SK-N-SH (cell line): ENCODE measurements at regions not wholly inside any gene's neighbourhood (a gene's known extent, or its start where the extent isn't known, plus 50 kb on each side); places are given as distances from the start of the nearest gene placed in this dataset.

ENCODE experiments used
- CTCF ChIA-PET: fragments of 300-600, 350-600 bp; formaldehyde crosslinking; extraction: SDS; loops from one replicate; lab custom pipeline; 2021; lab: Yijun Ruan, JAX
- POLR2A ChIA-PET: fragments of 350-600 bp; sonication (Branson Sonifier 250); formaldehyde crosslinking; extraction: SDS; loops from one replicate; lab custom pipeline; 2020; ENCODE audit warnings: antibody characterized with exemption, inconsistent platforms; lab: Yijun Ruan, JAX
- DNase-seq: peaks from one replicate; pipeline ENCODE4 v3.0.0; 2012
- H2AFZ ChIP-seq: fragments of 200-600 bp; sonication (generic); 2 replicates; pipeline ENCODE4 v1.8.1; 2016; ENCODE audit warnings: antibody characterized with exemption, mild to moderate bottlenecking, low read depth
- H3F3A ChIP-seq: fragments of 200-600 bp; sonication (generic); replicated peaks from 2 replicates; pipeline ENCODE3; 2016; ENCODE audit warnings: antibody characterized with exemption, mild to moderate bottlenecking; ENCODE audit not compliant: insufficient read depth
- H3K27ac ChIP-seq, 2 experiments: fragments of 200-500 bp in 1 of 2; fragments of 200-600 bp in 1 of 2; sonication (Bioruptor generic) in 1 of 2; sonication (generic), shearing (Covaris generic) in 1 of 2; 2 replicates each; pipeline versions ENCODE4 v1.5.1 to v1.6.1; 2014 to 2016; ENCODE audit warnings: low read depth in 2 of 2, inconsistent platforms in 1 of 2, low read length in 1 of 2, mild to moderate bottlenecking in 1 of 2, mixed read lengths in 1 of 2
- H3K27me3 ChIP-seq: fragments of 200-600 bp; sonication (generic), shearing (Covaris generic); 2 replicates; pipeline ENCODE4 v1.6.1; 2016; ENCODE audit warnings: mixed run types; ENCODE audit not compliant: insufficient read depth
- H3K36me3 ChIP-seq, 2 experiments: fragments of 200-500 bp in 1 of 2; fragments of 200-600 bp in 1 of 2; sonication (Bioruptor generic) in 1 of 2; sonication (generic) in 1 of 2; replicated peaks in 1 of 2; 2 replicates each; pipeline versions ENCODE3 to v1.5.1; 2014 to 2016; ENCODE audit warnings: low read length in 1 of 2, mild to moderate bottlenecking in 1 of 2; ENCODE audit not compliant: insufficient read depth in 2 of 2, control insufficient read depth in 1 of 2
- H3K4me1 ChIP-seq, 2 experiments: fragments of 200-500 bp in 1 of 2; fragments of 200-600 bp in 1 of 2; sonication (Bioruptor generic) in 1 of 2; sonication (generic), shearing (Covaris generic) in 1 of 2; 2 replicates each; pipeline versions ENCODE4 v1.5.1 to v1.6.1; 2014 to 2016; ENCODE audit warnings: low read depth in 1 of 2, low read length in 1 of 2, mixed run types in 1 of 2; ENCODE audit not compliant: insufficient read depth in 2 of 2, control insufficient read depth in 1 of 2
- H3K4me2 ChIP-seq: fragments of 200-600 bp; sonication (generic), shearing (Covaris generic); 2 replicates; pipeline ENCODE4 v1.6.1; 2017; ENCODE audit warnings: mixed run types
- H3K4me3 ChIP-seq, 2 experiments: fragments of 200-500 bp in 1 of 2; fragments of 200-600 bp in 1 of 2; sonication (Bioruptor generic) in 1 of 2; sonication (generic), shearing (Covaris generic) in 1 of 2; 2 replicates each; pipeline versions ENCODE4 v1.5.1 to v1.8.1; 2014 to 2016; ENCODE audit warnings: low read depth in 2 of 2, inconsistent platforms in 1 of 2, low read length in 1 of 2, mild to moderate bottlenecking in 1 of 2, mixed read lengths in 1 of 2, moderate library complexity in 1 of 2
- H3K79me2 ChIP-seq: fragments of 200-600 bp; sonication (generic); 2 replicates; pipeline ENCODE4 v1.8.1; 2017; ENCODE audit warnings: mild to moderate bottlenecking; ENCODE audit not compliant: insufficient read depth
- H3K9ac ChIP-seq: fragments of 200-600 bp; sonication (generic); 2 replicates; pipeline ENCODE4 v1.6.1; 2017; ENCODE audit warnings: mixed run types
- H3K9me2 ChIP-seq: fragments of 200-600 bp; sonication (generic); 2 replicates; pipeline ENCODE4 v1.6.1; 2017; ENCODE audit warnings: mixed run types
- H3K9me3 ChIP-seq: fragments of 200-600 bp; sonication (generic); 2 replicates; pipeline ENCODE4 v1.6.1; 2017; ENCODE audit warnings: mixed run types, mild to moderate bottlenecking, moderate library complexity
- H4K20me1 ChIP-seq: fragments of 200-600 bp; sonication (generic); 2 replicates; pipeline ENCODE4 v1.6.1; 2017; ENCODE audit warnings: mild to moderate bottlenecking, mixed run types; ENCODE audit not compliant: insufficient read depth
- CHD2 ChIP-seq: fragments of 150-350 bp; IDR thresholded peaks from 2 replicates; pipeline ENCODE4 v1.6.1; 2018; ENCODE audit warnings: low read length; ENCODE audit not compliant: partially characterized antibody
- EP300 ChIP-seq, 2 experiments: IDR thresholded peaks; 2 replicates each; pipeline versions ENCODE4 v1.4.0 to v1.6.1; 2012; ENCODE audit warnings: borderline replicate concordance in 1 of 2, low read depth in 1 of 2, low read length in 1 of 2
- EZH2phosphoT487 ChIP-seq: fragments of 200-600 bp; sonication (generic); IDR thresholded peaks from 2 replicates; pipeline ENCODE4 v1.6.1; 2017; ENCODE audit warnings: low read depth, mixed run types, mild to moderate bottlenecking, antibody characterized with exemption, moderate library complexity, borderline replicate concordance
- FOSL2 ChIP-seq: IDR thresholded peaks from 2 replicates; pipeline ENCODE4 v1.4.0; 2012; ENCODE audit warnings: low read depth, mild to moderate bottlenecking, moderate library complexity, borderline replicate concordance
- FOXM1 ChIP-seq: IDR thresholded peaks from 2 replicates; pipeline ENCODE4 v1.4.0; 2012; ENCODE audit warnings: low read depth, mild to moderate bottlenecking
- GABPA ChIP-seq: IDR thresholded peaks from 2 replicates; pipeline ENCODE4 v1.4.0; 2012; ENCODE audit warnings: low read depth, mild to moderate bottlenecking
- GATA2 ChIP-seq: sonication (generic); formaldehyde crosslinking; IDR thresholded peaks from 2 replicates; pipeline ENCODE4 v1.5.0; 2020; ENCODE audit warnings: mild to moderate bottlenecking, missing genetic modification reagents
- MEF2A ChIP-seq: IDR thresholded peaks from 2 replicates; pipeline ENCODE4 v1.4.0; 2012; ENCODE audit warnings: low read depth, borderline replicate concordance
- MXI1 ChIP-seq: IDR thresholded peaks from 2 replicates; pipeline ENCODE4 v1.6.1; 2012; ENCODE audit warnings: mild to moderate bottlenecking, low read depth, low read length, improper control_type of control experiment
- RAD21 ChIP-seq: IDR thresholded peaks from 2 replicates; pipeline ENCODE4 v1.6.1; 2012; ENCODE audit warnings: mild to moderate bottlenecking, low read length
- RCOR1 ChIP-seq: fragments of 150-350 bp; IDR thresholded peaks from 2 replicates; pipeline ENCODE4 v1.6.1; 2017; ENCODE audit warnings: antibody characterized with exemption, low read length
- RXRA ChIP-seq: IDR thresholded peaks from 2 replicates; pipeline ENCODE4 v1.4.0; 2012; ENCODE audit warnings: low read depth, mild to moderate bottlenecking, borderline replicate concordance
- TAF1 ChIP-seq: IDR thresholded peaks from 2 replicates; pipeline ENCODE4 v1.6.1; 2012; ENCODE audit warnings: low read depth, mild to moderate bottlenecking, low read length, moderate library complexity, borderline replicate concordance
- TCF12 ChIP-seq: IDR thresholded peaks from 2 replicates; pipeline ENCODE4 v1.4.0; 2012
- USF1 ChIP-seq: IDR thresholded peaks from 2 replicates; pipeline ENCODE4 v1.4.0; 2012; ENCODE audit warnings: low read depth, borderline replicate concordance
- ZBTB33 ChIP-seq: IDR thresholded peaks from 2 replicates; pipeline ENCODE4 v1.4.0; 2012; ENCODE audit warnings: low read depth, borderline replicate concordance
- WGBS: methylation state at CpG from one replicate; pipeline ENCODE4 v1.1.6; 2017; ENCODE audit warnings: low lambda C conversion rate; 5-methylcytosine and 5-hydroxymethylcytosine counted together

GRCh38 chr10:123577921-123578461, 88.2 kb upstream of the GPR26 start (continued):
- TF ChIP-seq TAF1 (no peak), USF1 (no peak), GATA2 (CRISPR knock-in tag) (no peak), MXI1 (no peak), RAD21 (no peak)

- H3F3A ChIP-seq: no peaks in the 10 kb centered on the region
- DNase-seq: no peak
- TF ChIP-seq TAF1: no peak
- TF ChIP-seq USF1: no peak
- no peak for TF ChIP-seq RCOR1
- TF ChIP-seq FOSL2: no peak
- TF ChIP-seq RXRA: no peak
- TF ChIP-seq EP300 (IDR thresholded peaks at IDR 0.05; ENCODE audit: borderline replicate concordance in 1 of 2, low read depth in 1 of 2, low read length in 1 of 2): no peak
- no peak for TF ChIP-seq TCF12
- no peak for TF ChIP-seq GABPA
- no peak for TF ChIP-seq FOXM1
- TF ChIP-seq CHD2: no peak
- no peak for TF ChIP-seq ZBTB33
- TF ChIP-seq MEF2A: no peak
- TF ChIP-seq EZH2phosphoT487: no peak
- ChIA-PET CTCF (interaction anchor here (1.3 to 8.1 kb wide), 3 partner anchors 7 to 396 kb away, joined by 3 to 276 read pairs (median 52); no protein-coding TSS in a partner anchor), POLR2A (no interaction called here)
- no peak overlapping the region for H3K4me2 ChIP-seq
- H3K27me3 ChIP-seq: no peaks in the 10 kb centered on the region
- no peaks in the 10 kb centered on the region for H3K36me3 ChIP-seq
- WGBS: 34% methylated on average over 6 of the region's 6 CpGs
- H3K9me3 ChIP-seq: no peaks in the 10 kb centered on the region
- no peak overlapping the region for H3K4me3 ChIP-seq
- no peaks in the 10 kb centered on the region for H3K79me2 ChIP-seq
- no peaks in the 10 kb centered on the region for H3K9me2 ChIP-seq
- no peak overlapping the region for H2AFZ ChIP-seq
- H3K4me1 ChIP-seq: no peaks in the 10 kb centered on the region
- no peaks in the 10 kb centered on the region for H4K20me1 ChIP-seq
- H3K27ac ChIP-seq: no peak overlapping the region
- no peak overlapping the region for H3K9ac ChIP-seq
Observed at GRCh38 chr10:123578721-123579120, 87.4 kb upstream of the GPR26 start.
